ENCODE measurements at regions not wholly inside any gene's neighbourhood (a gene's known extent, or its start where the extent isn't known, plus 50 kb on each side); places are given as distances from the start of the nearest gene placed in this dataset.

- no peak for DNase-seq (ENCODE audit: low spot score)
These were observed 68.3 kb upstream of the CADM1 start for GRCh38 chr11:115572551-115572950.

DNA sequence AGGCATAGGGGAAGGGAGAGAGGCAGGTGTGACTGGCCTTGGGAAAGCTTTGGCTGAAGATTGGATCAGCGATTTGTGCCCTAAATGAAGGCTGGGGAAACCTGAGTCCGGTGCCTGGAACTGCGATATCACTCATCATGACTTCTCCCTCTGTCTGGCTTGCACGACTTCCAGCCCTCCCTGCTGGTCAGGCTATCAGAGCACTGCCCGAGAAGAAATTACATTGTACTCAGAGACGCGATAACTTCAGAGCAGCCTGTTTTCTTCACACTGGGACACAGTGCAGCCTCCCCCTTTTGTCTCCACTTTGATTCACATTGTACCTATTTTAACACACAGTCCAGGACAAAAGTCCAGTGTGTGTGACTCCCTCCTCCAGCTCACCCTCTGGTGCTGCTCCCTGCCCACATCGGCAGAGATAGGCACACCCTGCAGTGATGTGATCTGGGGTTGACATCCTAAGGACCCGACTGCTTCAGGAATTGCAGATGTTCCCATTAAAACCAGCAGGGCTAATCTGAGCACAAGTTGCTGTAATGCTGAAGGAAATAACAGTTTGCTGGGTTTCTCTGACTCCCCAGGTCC, 62.1 kb upstream of the CADM1 start:
- no peak for DNase-seq (ENCODE audit: low spot score)

GRCh38 chr11:115564851-115565250, 60.6 kb upstream of the CADM1 start:
- DNase-seq (ENCODE audit: low spot score): no peak

- no peak for DNase-seq (ENCODE audit: low spot score)
These were observed 56.9 kb upstream of the CADM1 start for GRCh38 chr11:115561116-115561515.

DNA sequence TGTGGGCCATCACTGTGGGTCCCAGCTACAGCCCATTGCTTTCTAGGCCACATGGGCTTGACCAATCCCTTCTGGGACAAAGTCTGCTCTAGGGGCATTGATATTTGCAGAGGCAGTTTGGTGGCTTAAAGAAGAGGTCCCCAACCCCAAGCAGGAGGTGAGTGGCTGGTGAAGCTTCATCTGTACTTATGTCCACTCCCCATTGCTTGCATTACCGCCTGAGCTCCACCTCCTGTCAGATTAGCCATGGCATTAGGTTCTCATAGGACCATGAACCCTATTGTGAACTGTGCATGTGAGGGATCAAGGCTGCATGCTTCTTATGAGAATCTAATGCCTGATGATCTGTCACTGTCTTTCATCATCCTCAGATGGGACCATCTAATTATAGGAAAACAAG, 54.4 kb upstream of the CADM1 start:
- no peak for DNase-seq (ENCODE audit: low spot score)

DNA sequence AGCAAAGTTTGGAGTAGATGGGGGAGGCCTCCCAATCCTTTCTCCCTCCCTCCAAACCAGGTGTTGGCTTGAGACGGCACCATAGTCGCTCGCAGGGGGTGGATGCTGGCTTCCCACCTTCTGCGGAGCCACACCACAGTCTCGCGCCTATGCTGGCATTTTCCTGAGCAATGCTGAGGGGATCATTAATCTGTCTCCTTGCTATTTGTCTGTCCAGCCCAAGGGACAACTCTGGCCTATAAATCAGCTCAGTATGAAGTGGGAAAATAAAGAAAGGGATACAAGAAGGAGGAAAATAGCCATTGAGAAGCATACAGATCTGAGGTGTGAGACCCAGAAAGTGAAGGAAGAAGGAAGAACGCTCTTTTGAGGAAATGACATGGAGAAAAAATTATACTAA, 53.5 kb upstream of the CADM1 start:
- DNase-seq (ENCODE audit: low spot score): no peak

GRCh38 chr11:115556984-115557383, 52.8 kb upstream of the CADM1 start:
- DNase-seq (ENCODE audit: low spot score): no peak

DNA sequence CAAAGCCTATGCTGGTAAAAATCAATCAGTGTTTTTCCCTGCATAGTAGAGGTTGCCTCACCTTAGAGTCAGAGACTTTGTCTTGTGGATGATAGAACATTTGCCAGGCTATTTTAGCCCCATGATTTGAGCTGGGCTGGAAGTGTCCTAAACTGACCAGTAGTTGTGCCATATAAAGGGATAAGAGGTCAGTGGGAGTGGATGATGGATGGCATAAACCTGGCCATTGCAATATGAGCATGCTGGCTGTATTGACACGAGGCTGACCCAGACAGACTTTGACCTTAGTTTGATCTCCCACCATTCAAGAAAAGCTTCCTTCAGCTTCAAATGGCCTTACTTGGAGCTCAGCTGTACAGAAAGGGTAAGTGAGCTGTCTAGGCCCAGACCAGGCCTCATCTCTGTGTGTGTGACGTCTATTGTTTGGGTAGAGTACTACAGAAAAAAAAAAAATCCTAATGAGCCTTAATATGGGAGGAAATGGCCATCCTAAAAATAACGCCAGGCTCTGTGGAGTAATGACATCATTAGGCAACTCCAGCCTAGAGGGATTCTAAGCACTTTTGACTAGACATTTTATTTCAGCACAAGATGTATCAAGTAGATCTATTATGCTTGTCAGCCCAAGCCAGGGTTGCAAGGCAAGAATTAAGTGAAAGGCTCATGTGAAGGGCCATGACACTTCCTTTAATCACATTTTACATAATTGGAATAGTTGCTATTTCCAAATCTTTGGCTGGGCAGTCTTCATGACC, 51.3 kb upstream of the CADM1 start:
- DNase-seq (ENCODE audit: low spot score): no peak
